ENCODE measurements at regions not wholly inside any gene's neighbourhood (a gene's known extent, or its start where the extent isn't known, plus 50 kb on each side); places are given as distances from the start of the nearest gene placed in this dataset.

GRCh38 chr4:124177647-124178425 is 534.7 kb downstream of the ANKRD50 start:
- WGBS (ENCODE audit: insufficient coverage, low lambda C conversion rate): no CpG with 5 or more reads among the region's 4 CpGs

GRCh38 chr4:124178449-124179021 is 534.0 kb downstream of the ANKRD50 start:
- no peak for DNase-seq
- no peaks in the 10 kb centered on the region for H3K27me3 ChIP-seq (ENCODE audit: control insufficient read depth, insufficient read depth, low read length)
- H3K36me3 ChIP-seq (ENCODE audit: control insufficient read depth, insufficient read depth, low read length): no peaks in the 10 kb centered on the region
- WGBS (ENCODE audit: insufficient coverage, low lambda C conversion rate): no CpG with 5 or more reads among the region's 4 CpGs
- no peak overlapping the region for H3K4me3 ChIP-seq (ENCODE audit: low read length)
- no peak overlapping the region for H3K27ac ChIP-seq (ENCODE audit: low read length)
- H3K4me1 ChIP-seq (ENCODE audit: control insufficient read depth, insufficient read depth, low read length): no peaks in the 10 kb centered on the region
- no peaks in the 10 kb centered on the region for H3K9me3 ChIP-seq (ENCODE audit: control insufficient read depth, low read depth, low read length)

More at GRCh38 chr4:124177647-124178425, 534.7 kb downstream of the ANKRD50 start:
- no peaks in the 10 kb centered on the region for H3K9me3 ChIP-seq (ENCODE audit: control insufficient read depth, low read depth, low read length)
- H3K4me3 ChIP-seq (ENCODE audit: low read length): no peak overlapping the region
- no peak for DNase-seq
- no peaks in the 10 kb centered on the region for H3K36me3 ChIP-seq (ENCODE audit: control insufficient read depth, insufficient read depth, low read length)
- no peaks in the 10 kb centered on the region for H3K27me3 ChIP-seq (ENCODE audit: control insufficient read depth, insufficient read depth, low read length)
- H3K4me1 ChIP-seq (ENCODE audit: control insufficient read depth, insufficient read depth, low read length): no peaks in the 10 kb centered on the region
- H3K27ac ChIP-seq (ENCODE audit: low read length): no peak overlapping the region

- Histone ChIP-seq H3K4me1 (ENCODE audit: control insufficient read depth, insufficient read depth, low read length) (no peaks in the 10 kb centered on the region), H3K4me3 (ENCODE audit: low read length) (no peak overlapping the region), H3K36me3 (ENCODE audit: control insufficient read depth, insufficient read depth, low read length) (no peaks in the 10 kb centered on the region), H3K9me3 (ENCODE audit: control insufficient read depth, low read depth, low read length) (no peaks in the 10 kb centered on the region), H3K27ac (ENCODE audit: low read length) (no peak overlapping the region), H3K27me3 (ENCODE audit: control insufficient read depth, insufficient read depth, low read length) (no peaks in the 10 kb centered on the region)
- no peak for DNase-seq
- 100% methylated on average over 1 of the region's 5 CpGs for WGBS (ENCODE audit: insufficient coverage, low lambda C conversion rate)
Observed at GRCh38 chr4:124179506-124180186, 532.9 kb downstream of the ANKRD50 start.

GRCh38 chr4:124181039-124181438 is 531.5 kb downstream of the ANKRD50 start:
- H3K27ac ChIP-seq (ENCODE audit: low read length): no peak overlapping the region
- no peaks in the 10 kb centered on the region for H3K27me3 ChIP-seq (ENCODE audit: control insufficient read depth, insufficient read depth, low read length)
- no peaks in the 10 kb centered on the region for H3K4me1 ChIP-seq (ENCODE audit: control insufficient read depth, insufficient read depth, low read length)
- WGBS (ENCODE audit: insufficient coverage, low lambda C conversion rate): 83% methylated on average over 1 of the region's 2 CpGs
- no peaks in the 10 kb centered on the region for H3K36me3 ChIP-seq (ENCODE audit: control insufficient read depth, insufficient read depth, low read length)
- H3K9me3 ChIP-seq (ENCODE audit: control insufficient read depth, low read depth, low read length): no peaks in the 10 kb centered on the region
- no peak overlapping the region for H3K4me3 ChIP-seq (ENCODE audit: low read length)
- DNase-seq: no peak

GRCh38 chr4:124183231-124183630 is 529.3 kb downstream of the ANKRD50 start:
- no peaks in the 10 kb centered on the region for H3K4me1 ChIP-seq (ENCODE audit: control insufficient read depth, insufficient read depth, low read length)
- no peaks in the 10 kb centered on the region for H3K9me3 ChIP-seq (ENCODE audit: control insufficient read depth, low read depth, low read length)
- H3K36me3 ChIP-seq (ENCODE audit: control insufficient read depth, insufficient read depth, low read length): no peaks in the 10 kb centered on the region
- no CpG with 5 or more reads among the region's 2 CpGs for WGBS (ENCODE audit: insufficient coverage, low lambda C conversion rate)
- no peak overlapping the region for H3K4me3 ChIP-seq (ENCODE audit: low read length)
- no peak for DNase-seq
- H3K27me3 ChIP-seq (ENCODE audit: control insufficient read depth, insufficient read depth, low read length): no peaks in the 10 kb centered on the region
- H3K27ac ChIP-seq (ENCODE audit: low read length): no peak overlapping the region

- no peaks in the 10 kb centered on the region for H3K27me3 ChIP-seq (ENCODE audit: control insufficient read depth, insufficient read depth, low read length)
- H3K36me3 ChIP-seq (ENCODE audit: control insufficient read depth, insufficient read depth, low read length): no peaks in the 10 kb centered on the region
- no peaks in the 10 kb centered on the region for H3K9me3 ChIP-seq (ENCODE audit: control insufficient read depth, low read depth, low read length)
- no peaks in the 10 kb centered on the region for H3K4me1 ChIP-seq (ENCODE audit: control insufficient read depth, insufficient read depth, low read length)
- H3K4me3 ChIP-seq (ENCODE audit: low read length): no peak overlapping the region
- no peak for DNase-seq
- no peak overlapping the region for H3K27ac ChIP-seq (ENCODE audit: low read length)
Observed at GRCh38 chr4:124183926-124184325, 528.6 kb downstream of the ANKRD50 start.

- no peaks in the 10 kb centered on the region for H3K4me1 ChIP-seq (ENCODE audit: control insufficient read depth, insufficient read depth, low read length)
- no CpG with 5 or more reads among the region's 1 CpG for WGBS (ENCODE audit: insufficient coverage, low lambda C conversion rate)
- no peaks in the 10 kb centered on the region for H3K36me3 ChIP-seq (ENCODE audit: control insufficient read depth, insufficient read depth, low read length)
- no peak for DNase-seq
- no peaks in the 10 kb centered on the region for H3K9me3 ChIP-seq (ENCODE audit: control insufficient read depth, low read depth, low read length)
- no peak overlapping the region for H3K27ac ChIP-seq (ENCODE audit: low read length)
- H3K4me3 ChIP-seq (ENCODE audit: low read length): no peak overlapping the region
- no peaks in the 10 kb centered on the region for H3K27me3 ChIP-seq (ENCODE audit: control insufficient read depth, insufficient read depth, low read length)
Observed at GRCh38 chr4:124184792-124185191, 527.7 kb downstream of the ANKRD50 start.

- no peaks in the 10 kb centered on the region for H3K9me3 ChIP-seq (ENCODE audit: control insufficient read depth, low read depth, low read length)
- WGBS (ENCODE audit: insufficient coverage, low lambda C conversion rate): 64% methylated on average over 2 of the region's 2 CpGs
- H3K27me3 ChIP-seq (ENCODE audit: control insufficient read depth, insufficient read depth, low read length): no peaks in the 10 kb centered on the region
- H3K27ac ChIP-seq (ENCODE audit: low read length): no peak overlapping the region
- no peak overlapping the region for H3K4me3 ChIP-seq (ENCODE audit: low read length)
- DNase-seq: no peak
- no peaks in the 10 kb centered on the region for H3K36me3 ChIP-seq (ENCODE audit: control insufficient read depth, insufficient read depth, low read length)
- H3K4me1 ChIP-seq (ENCODE audit: control insufficient read depth, insufficient read depth, low read length): no peaks in the 10 kb centered on the region
Observed at GRCh38 chr4:124188595-124188994, 523.9 kb downstream of the ANKRD50 start.

- no peaks in the 10 kb centered on the region for H3K27me3 ChIP-seq (ENCODE audit: control insufficient read depth, insufficient read depth, low read length)
- no peak overlapping the region for H3K27ac ChIP-seq (ENCODE audit: low read length)
- WGBS (ENCODE audit: insufficient coverage, low lambda C conversion rate): 100% methylated on average over 1 of the region's 1 CpG
Observed at GRCh38 chr4:124189545-124189944, 523.0 kb downstream of the ANKRD50 start.

GRCh38 chr4:124191329-124191728 is 521.2 kb downstream of the ANKRD50 start:
- no peak for DNase-seq
- no peak overlapping the region for H3K27ac ChIP-seq (ENCODE audit: low read length)
- H3K27me3 ChIP-seq (ENCODE audit: control insufficient read depth, insufficient read depth, low read length): no peaks in the 10 kb centered on the region
- no peak overlapping the region for H3K4me3 ChIP-seq (ENCODE audit: low read length)
- H3K4me1 ChIP-seq (ENCODE audit: control insufficient read depth, insufficient read depth, low read length): no peaks in the 10 kb centered on the region
- WGBS (ENCODE audit: insufficient coverage, low lambda C conversion rate): no CpG with 5 or more reads among the region's 1 CpG
- H3K9me3 ChIP-seq (ENCODE audit: control insufficient read depth, low read depth, low read length): no peaks in the 10 kb centered on the region
- H3K36me3 ChIP-seq (ENCODE audit: control insufficient read depth, insufficient read depth, low read length): no peaks in the 10 kb centered on the region

More at GRCh38 chr4:124189545-124189944, 523.0 kb downstream of the ANKRD50 start:
- Histone ChIP-seq H3K36me3 (ENCODE audit: control insufficient read depth, insufficient read depth, low read length) (no peaks in the 10 kb centered on the region), H3K4me1 (ENCODE audit: control insufficient read depth, insufficient read depth, low read length) (no peaks in the 10 kb centered on the region), H3K4me3 (ENCODE audit: low read length) (no peak overlapping the region), H3K9me3 (ENCODE audit: control insufficient read depth, low read depth, low read length) (no peaks in the 10 kb centered on the region)
- DNase-seq: no peak

Data from large intestine (tissue), 3 donors.